Fibroblast of the aortic adventitia (primary cell): ENCODE measurements at regions not wholly inside any gene's neighbourhood (a gene's known extent, or its start where the extent isn't known, plus 50 kb on each side); places are given as distances from the start of the nearest gene placed in this dataset.

Experiments
- DNase-seq: peaks from one replicate; pipeline ENCODE4 v3.0.0-alpha.2; 2010; ENCODE audit warnings: low read depth
- H3K4me3 ChIP-seq: 2 replicates; pipeline ENCODE4 v1.5.1; 2011; ENCODE audit warnings: low read depth, mild to moderate bottlenecking, control low read depth, low read length, moderate library complexity
- CTCF ChIP-seq: IDR thresholded peaks from 2 replicates; pipeline ENCODE4 v1.5.1; 2011; ENCODE audit warnings: mild to moderate bottlenecking, low read length, control low read depth, inconsistent platforms; ENCODE audit not compliant: insufficient read depth

GRCh38 chr13:63420685-63421084 is 2005.0 kb upstream of the PCDH20 start:
- TF ChIP-seq CTCF = no peak
- no peak overlapping the region for H3K4me3 ChIP-seq
- DNase-seq = no peak

GRCh38 chr13:63414247-63414646 is 1998.6 kb upstream of the PCDH20 start:
- no peak for TF ChIP-seq CTCF
- no peak for DNase-seq
- H3K4me3 ChIP-seq = no peak overlapping the region

GRCh38 chr13:63409791-63410351 is 1994.2 kb upstream of the PCDH20 start:
- no peak overlapping the region for H3K4me3 ChIP-seq
- no peak for DNase-seq
- TF ChIP-seq CTCF = no peak

DNA sequence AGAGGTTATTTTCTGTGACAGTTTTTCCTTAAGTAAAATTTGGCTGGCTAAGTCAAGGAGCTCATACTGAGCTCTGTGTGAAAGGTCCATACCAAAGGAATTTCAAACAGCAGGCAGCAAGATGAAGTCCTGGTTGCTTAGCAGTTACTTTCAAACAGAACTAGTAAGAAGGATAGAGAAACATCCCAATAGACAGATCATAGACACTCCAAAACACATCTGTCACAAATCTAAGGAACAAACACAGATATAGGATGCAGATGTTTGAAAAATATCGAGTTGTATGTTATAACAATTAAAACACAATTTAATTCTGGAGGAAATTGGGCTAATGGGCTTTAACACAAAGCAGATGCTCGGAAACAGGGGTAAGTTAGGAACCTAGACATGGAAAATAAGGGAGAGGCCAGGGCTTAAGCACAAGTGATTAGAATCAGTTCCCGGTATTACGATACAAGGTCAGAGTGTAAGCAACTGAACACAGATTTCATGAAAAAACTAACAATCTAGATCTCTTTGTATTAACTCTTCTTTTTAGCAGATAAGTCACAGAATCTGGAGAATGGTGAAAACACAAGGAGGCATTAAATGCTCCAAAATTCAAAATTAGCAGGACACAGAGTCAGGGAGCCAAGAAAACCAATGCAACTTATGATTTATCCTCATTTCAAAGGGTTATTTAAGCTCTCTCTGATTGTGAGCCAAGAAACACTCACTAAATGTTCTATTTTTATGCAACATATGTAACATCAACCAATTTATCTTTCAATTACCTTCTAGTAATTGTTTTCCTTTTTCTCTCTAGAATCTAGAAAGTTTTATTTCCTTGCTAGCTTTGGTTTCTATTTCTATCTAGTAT is 1992.9 kb upstream of the PCDH20 start:
- no peak overlapping the region for H3K4me3 ChIP-seq
- no peak for TF ChIP-seq CTCF
- DNase-seq = peak; percentile 15

DNA sequence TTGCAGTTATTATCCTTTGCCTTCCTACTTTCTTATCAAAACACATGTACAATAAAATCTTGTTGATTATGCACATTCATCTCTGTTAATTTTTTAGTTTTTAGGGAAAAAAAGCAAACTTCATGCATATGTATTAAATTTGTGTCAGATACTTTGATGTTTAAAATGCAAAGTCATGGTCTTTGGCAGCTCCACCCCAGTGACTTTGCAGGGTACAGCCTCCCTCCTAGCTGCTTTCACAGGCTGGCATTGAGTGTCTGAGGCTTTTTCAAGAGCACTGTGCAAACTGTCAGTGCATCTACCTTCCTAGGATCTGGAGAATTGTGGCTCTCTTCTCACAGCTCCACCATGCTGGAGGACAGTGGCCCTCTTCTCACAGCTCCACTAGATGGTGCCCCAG is 1988.1 kb upstream of the PCDH20 start:
- H3K4me3 ChIP-seq = no peak overlapping the region
- no peak for TF ChIP-seq CTCF
- DNase-seq = no peak

GRCh38 chr13:63396746-63397145 is 1981.1 kb upstream of the PCDH20 start:
- TF ChIP-seq CTCF = no peak
- no peak overlapping the region for H3K4me3 ChIP-seq
- DNase-seq = no peak
